WI38 (cell line): ENCODE measurements at regions not wholly inside any gene's neighbourhood (a gene's known extent, or its start where the extent isn't known, plus 50 kb on each side); places are given as distances from the start of the nearest gene placed in this dataset.

Source experiments
- H3K4me3 ChIP-seq: 2 replicates; pipeline ENCODE4 v1.5.1; 2011; ENCODE audit warnings: low read depth, mild to moderate bottlenecking, control low read depth, low read length
- CTCF ChIP-seq: IDR thresholded peaks from 2 replicates; pipeline ENCODE4 v1.5.1; 2012; ENCODE audit warnings: low read depth, mild to moderate bottlenecking, control low read depth, low read length

- no peak for TF ChIP-seq CTCF
- H3K4me3 ChIP-seq, result no peak overlapping the region
Measured at GRCh38 chr9:103789686-103790085, 304.4 kb upstream of the SMC2 start.

DNA sequence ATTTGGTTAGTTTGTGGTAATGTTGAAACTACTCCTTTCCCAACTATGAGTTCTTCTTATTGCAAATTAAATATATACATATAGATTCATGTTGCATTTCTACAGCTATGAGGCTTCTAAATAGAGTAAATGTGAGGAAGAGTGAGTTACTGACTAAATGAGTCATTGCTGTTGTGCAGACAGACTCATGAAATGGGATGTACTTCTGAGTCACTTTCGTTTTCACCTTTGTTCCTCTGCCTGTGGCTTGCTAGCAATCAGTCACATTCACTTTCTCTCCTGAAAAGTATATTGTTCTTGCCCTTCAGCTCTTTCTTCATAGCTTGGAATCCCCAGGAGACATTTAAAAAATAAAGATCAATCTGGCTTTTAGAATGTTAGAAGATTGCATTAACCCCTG is 295.5 kb upstream of the SMC2 start:
- no peak for TF ChIP-seq CTCF

GRCh38 chr9:103799959-103800358 is 294.1 kb upstream of the SMC2 start:
- H3K4me3 ChIP-seq, result no peak overlapping the region
- TF ChIP-seq CTCF, result no peak

More for the DNA sequence above, 295.5 kb upstream of the SMC2 start:
- H3K4me3 ChIP-seq, result no peak overlapping the region

GRCh38 chr9:103802068-103802467 is 292.0 kb upstream of the SMC2 start:
- TF ChIP-seq CTCF, result no peak
- H3K4me3 ChIP-seq, result no peak overlapping the region

- H3K4me3 ChIP-seq, result no peak overlapping the region
- no peak for TF ChIP-seq CTCF
Measured at GRCh38 chr9:103803245-103803644, 290.9 kb upstream of the SMC2 start.

DNA sequence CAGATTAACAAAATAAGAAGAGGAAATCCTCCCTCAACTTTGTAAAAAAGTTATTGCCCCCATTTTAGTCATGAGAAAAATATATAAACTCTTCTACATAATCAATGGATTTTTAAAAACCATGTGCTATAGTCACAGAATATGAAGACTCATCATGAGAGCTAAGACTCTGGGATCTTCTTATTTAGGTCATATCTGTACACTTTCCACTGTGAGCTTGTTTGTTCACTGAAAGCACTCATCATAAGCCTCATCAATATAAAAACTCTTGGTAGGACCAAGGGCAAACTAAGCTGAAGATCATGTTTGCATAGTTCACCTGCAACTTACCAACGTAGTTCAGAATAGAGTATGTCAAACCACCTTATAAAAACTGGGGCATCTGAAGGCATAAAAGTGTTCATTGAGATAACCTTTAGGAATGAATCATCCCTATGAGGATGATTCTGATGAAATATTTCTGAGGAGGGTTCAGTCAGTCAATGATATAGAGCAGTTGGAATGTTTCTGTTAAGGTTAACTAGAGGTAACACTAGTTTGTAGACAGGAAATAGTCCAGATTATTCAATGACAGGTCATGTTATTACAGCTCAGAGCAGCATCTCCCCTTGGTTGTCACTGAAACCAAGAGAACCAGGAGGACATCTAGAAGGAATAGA is 289.9 kb upstream of the SMC2 start:
- TF ChIP-seq CTCF, result no peak
- H3K4me3 ChIP-seq, result no peak overlapping the region

DNA sequence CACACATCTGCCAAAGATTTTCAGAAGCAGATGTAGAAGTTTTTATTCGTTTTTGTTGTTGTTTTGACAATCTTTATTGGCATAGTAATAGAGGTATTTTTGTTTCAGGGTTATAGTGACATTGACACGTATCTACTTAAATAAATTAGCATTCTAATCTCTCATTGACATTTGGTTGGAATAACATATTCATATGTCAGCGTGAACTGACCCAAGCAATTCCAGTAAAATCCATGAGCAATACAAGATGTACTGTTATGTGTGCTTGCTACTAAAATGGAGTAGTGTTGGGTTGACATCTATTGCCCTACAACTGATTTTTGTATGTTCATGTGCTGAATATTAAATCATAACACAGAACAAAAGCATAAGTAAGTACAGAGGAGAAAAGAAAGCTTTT is 284.4 kb upstream of the SMC2 start:
- TF ChIP-seq CTCF, result no peak
- no peak overlapping the region for H3K4me3 ChIP-seq
